Upper lobe of right lung (tissue), 1 donor: ENCODE measurements at regions not wholly inside any gene's neighbourhood (a gene's known extent, or its start where the extent isn't known, plus 50 kb on each side); places are given as distances from the start of the nearest gene placed in this dataset.
"Not testable (repeated sequence)": the region's sequence is repeated elsewhere in the genome, so short reads cannot be mapped to it uniquely, and the experiment has no call there.

Experiments
- ATAC-seq: fragments of 200-7000 bp; cut with Tn5 transposase; one replicate; pipeline ENCODE4 v1.9.1; 2020; ENCODE audit warnings: mild to moderate bottlenecking, moderate library complexity
- DNase-seq: peaks from one replicate; pipeline ENCODE4 v3.0.0-alpha.2; 2020
- H3K27ac ChIP-seq: fragments of 200-600 bp; one replicate; pipeline ENCODE4 v1.8.0; 2022
- H3K27me3 ChIP-seq: fragments of 200-600 bp; one replicate; pipeline ENCODE4 v1.8.0; 2022; ENCODE audit warnings: mild to moderate bottlenecking
- H3K36me3 ChIP-seq: fragments of 200-600 bp; one replicate; pipeline ENCODE4 v1.8.0; 2022
- H3K4me1 ChIP-seq: fragments of 200-600 bp; one replicate; pipeline ENCODE4 v1.8.0; 2022
- H3K4me3 ChIP-seq: fragments of 200-600 bp; one replicate; pipeline ENCODE4 v1.8.0; 2022; ENCODE audit warnings: mild to moderate bottlenecking
- H3K9me3 ChIP-seq: fragments of 200-600 bp; one replicate; pipeline ENCODE4 v1.8.0; 2022
- CTCF ChIP-seq: fragments of 200-600 bp; IDR thresholded peaks from one replicate; pipeline ENCODE4 v1.8.0; 2022; ENCODE audit warnings: antibody characterized with exemption
- intact Hi-C: fragments of 100-400 bp; cut with DNase I; formaldehyde crosslinking; loops from one replicate; pipeline ENCODE4 v1.11.0; 2022
- donor health status: DM: no; HTN: yes; CAD: no; lungs with severe emphysema.

- no peaks in the 10 kb centered on the region for H3K9me3 ChIP-seq
- no peak overlapping the region for H3K4me3 ChIP-seq
- no peak for TF ChIP-seq CTCF
- H3K4me1 ChIP-seq: no peaks in the 10 kb centered on the region
- no peaks in the 10 kb centered on the region for H3K36me3 ChIP-seq
- H3K27ac ChIP-seq: no peak overlapping the region
- no peaks in the 10 kb centered on the region for H3K27me3 ChIP-seq
- DNase-seq (no peak), ATAC-seq (no peak)
- intact Hi-C loops: no loop called here
Measured at GRCh38 chr15:25579127-25579526, 140.3 kb upstream of the UBE3A start.

GRCh38 chr15:25572191-25572590, 133.4 kb upstream of the UBE3A start:
- no peaks in the 10 kb centered on the region for H3K9me3 ChIP-seq
- intact Hi-C loops: no loop called here
- DNase-seq (no peak), ATAC-seq (no peak)
- no peaks in the 10 kb centered on the region for H3K36me3 ChIP-seq
- H3K27ac ChIP-seq: no peak overlapping the region
- H3K4me3 ChIP-seq: no peak overlapping the region
- no peaks in the 10 kb centered on the region for H3K27me3 ChIP-seq
- H3K4me1 ChIP-seq: no peaks in the 10 kb centered on the region
- TF ChIP-seq CTCF: no peak

- intact Hi-C loops: no loop called here
Measured at GRCh38 chr15:25568751-25569150, 129.9 kb upstream of the UBE3A start.

GRCh38 chr15:25566545-25566944, 127.7 kb upstream of the UBE3A start:
- intact Hi-C loops, H3K4me1 ChIP-seq, H3K36me3 ChIP-seq, H3K9me3 ChIP-seq, DNase-seq, H3K27ac ChIP-seq, ATAC-seq, H3K4me3 ChIP-seq, H3K27me3 ChIP-seq: not testable (repeated sequence)

More at GRCh38 chr15:25568751-25569150, 129.9 kb upstream of the UBE3A start:
- H3K4me1 ChIP-seq: no peaks in the 10 kb centered on the region
- no peak overlapping the region for H3K27ac ChIP-seq
- no peaks in the 10 kb centered on the region for H3K9me3 ChIP-seq
- H3K4me3 ChIP-seq: no peak overlapping the region
- no peaks in the 10 kb centered on the region for H3K36me3 ChIP-seq
- DNase-seq: no peak
- no peaks in the 10 kb centered on the region for H3K27me3 ChIP-seq
- ATAC-seq: no peak
- TF ChIP-seq CTCF: no peak

- no peak for DNase-seq
- H3K36me3 ChIP-seq: no peaks in the 10 kb centered on the region
- intact Hi-C loops: no loop called here
- ATAC-seq: peak; percentile 67
- H3K9me3 ChIP-seq: no peaks in the 10 kb centered on the region
- H3K4me1 ChIP-seq: no peaks in the 10 kb centered on the region
- H3K27ac ChIP-seq: no peak overlapping the region
- no peak for TF ChIP-seq CTCF
- H3K4me3 ChIP-seq: no peak overlapping the region
- H3K27me3 ChIP-seq: no peaks in the 10 kb centered on the region
Measured at GRCh38 chr15:25565470-25566264, 126.8 kb upstream of the UBE3A start.

GRCh38 chr15:25563596-25563995, 124.8 kb upstream of the UBE3A start:
- Histone ChIP-seq H3K9me3 (no peaks in the 10 kb centered on the region), H3K27me3 (no peaks in the 10 kb centered on the region), H3K27ac (no peak overlapping the region), H3K4me3 (no peak overlapping the region), H3K36me3 (no peaks in the 10 kb centered on the region), H3K4me1 (no peaks in the 10 kb centered on the region)
- DNase-seq: no peak
- no peak for ATAC-seq
- TF ChIP-seq CTCF: no peak
- intact Hi-C loops: no loop called here
